ENCODE measurements at regions not wholly inside any gene's neighbourhood (a gene's known extent, or its start where the extent isn't known, plus 50 kb on each side); places are given as distances from the start of the nearest gene placed in this dataset.

- DNase-seq (ENCODE audit: extremely low read depth, insufficient read length): no peak
- no peak for TF ChIP-seq CTCF (IDR thresholded peaks at IDR 0.05; ENCODE audit: insufficient read depth, low read length, poor library complexity, severe bottlenecking)
- no peaks in the 10 kb centered on the region for H3K36me3 ChIP-seq (ENCODE audit: control insufficient read depth, insufficient read depth, low read length)
- no peaks in the 10 kb centered on the region for H3K27me3 ChIP-seq (replicated peaks; ENCODE audit: control insufficient read depth, insufficient read depth, low read length)
- no peak overlapping the region for H3K4me3 ChIP-seq (replicated peaks; ENCODE audit: low read depth, low read length)
Measured at GRCh38 chr5:29543501-29543900, 1650.0 kb upstream of the CDH6 start.

- no peak for TF ChIP-seq CTCF (IDR thresholded peaks at IDR 0.05; ENCODE audit: insufficient read depth, low read length, poor library complexity, severe bottlenecking)
- no peaks in the 10 kb centered on the region for H3K27me3 ChIP-seq (replicated peaks; ENCODE audit: control insufficient read depth, insufficient read depth, low read length)
- no peak overlapping the region for H3K4me3 ChIP-seq (replicated peaks; ENCODE audit: low read depth, low read length)
- no peak for DNase-seq (ENCODE audit: extremely low read depth, insufficient read length)
- H3K36me3 ChIP-seq (ENCODE audit: control insufficient read depth, insufficient read depth, low read length): no peaks in the 10 kb centered on the region
Measured at GRCh38 chr5:29524227-29524626, 1669.3 kb upstream of the CDH6 start.

GRCh38 chr5:29518176-29518575, 1675.3 kb upstream of the CDH6 start:
- DNase-seq (ENCODE audit: extremely low read depth, insufficient read length): no peak
- TF ChIP-seq CTCF (IDR thresholded peaks at IDR 0.05; ENCODE audit: insufficient read depth, low read length, poor library complexity, severe bottlenecking): no peak
- Histone ChIP-seq H3K36me3 (ENCODE audit: control insufficient read depth, insufficient read depth, low read length) (no peaks in the 10 kb centered on the region), H3K27me3 (replicated peaks; ENCODE audit: control insufficient read depth, insufficient read depth, low read length) (no peaks in the 10 kb centered on the region), H3K4me3 (replicated peaks; ENCODE audit: low read depth, low read length) (no peak overlapping the region)

- DNase-seq (ENCODE audit: extremely low read depth, insufficient read length): no peak
- Histone ChIP-seq H3K36me3 (ENCODE audit: control insufficient read depth, insufficient read depth, low read length) (no peaks in the 10 kb centered on the region), H3K4me3 (replicated peaks; ENCODE audit: low read depth, low read length) (no peak overlapping the region), H3K27me3 (replicated peaks; ENCODE audit: control insufficient read depth, insufficient read depth, low read length) (no peaks in the 10 kb centered on the region)
- no peak for TF ChIP-seq CTCF (IDR thresholded peaks at IDR 0.05; ENCODE audit: insufficient read depth, low read length, poor library complexity, severe bottlenecking)
Measured at GRCh38 chr5:29516224-29516623, 1677.3 kb upstream of the CDH6 start.

GRCh38 chr5:29508131-29508530, 1685.4 kb upstream of the CDH6 start:
- TF ChIP-seq CTCF (IDR thresholded peaks at IDR 0.05; ENCODE audit: insufficient read depth, low read length, poor library complexity, severe bottlenecking): no peak
- Histone ChIP-seq H3K36me3 (ENCODE audit: control insufficient read depth, insufficient read depth, low read length) (no peaks in the 10 kb centered on the region), H3K4me3 (replicated peaks; ENCODE audit: low read depth, low read length) (no peak overlapping the region), H3K27me3 (replicated peaks; ENCODE audit: control insufficient read depth, insufficient read depth, low read length) (no peaks in the 10 kb centered on the region)
- no peak for DNase-seq (ENCODE audit: extremely low read depth, insufficient read length)

- H3K27me3 ChIP-seq (replicated peaks; ENCODE audit: control insufficient read depth, insufficient read depth, low read length): no peaks in the 10 kb centered on the region
- H3K4me3 ChIP-seq (replicated peaks; ENCODE audit: low read depth, low read length): no peak overlapping the region
- DNase-seq (ENCODE audit: extremely low read depth, insufficient read length): no peak
- TF ChIP-seq CTCF (IDR thresholded peaks at IDR 0.05; ENCODE audit: insufficient read depth, low read length, poor library complexity, severe bottlenecking): no peak
- no peaks in the 10 kb centered on the region for H3K36me3 ChIP-seq (ENCODE audit: control insufficient read depth, insufficient read depth, low read length)
Measured at GRCh38 chr5:29504411-29504810, 1689.1 kb upstream of the CDH6 start.

Data from GM06990 (cell line).